Astrocyte of the cerebellum (primary cell): ENCODE measurements at regions not wholly inside any gene's neighbourhood (a gene's known extent, or its start where the extent isn't known, plus 50 kb on each side); places are given as distances from the start of the nearest gene placed in this dataset.
"Not testable (repeated sequence)": the region's sequence is repeated elsewhere in the genome, so short reads cannot be mapped to it uniquely, and the experiment has no call there.

Experiments
- DNase-seq: peaks from one replicate; pipeline ENCODE4 v3.0.0-alpha.2; 2011; ENCODE audit warnings: low read depth
- H3K4me3 ChIP-seq: 2 replicates; pipeline ENCODE4 v1.5.1; 2011; ENCODE audit warnings: mild to moderate bottlenecking, low read depth, low read length, moderate library complexity
- in situ Hi-C: cut with HindIII; loops from 2 replicates; pipeline ENCODE4 v1.10.0; 2017; ENCODE audit warnings: low sequenced_read_pairs
- TF ChIP-seq, protein P1 (sequence below): IDR thresholded peaks from 2 replicates; pipeline ENCODE4 v1.5.1; 2012; ENCODE audit warnings: low read length, low read depth, moderate library complexity, mild to moderate bottlenecking; ENCODE audit errors: missing control alignments

DNA sequence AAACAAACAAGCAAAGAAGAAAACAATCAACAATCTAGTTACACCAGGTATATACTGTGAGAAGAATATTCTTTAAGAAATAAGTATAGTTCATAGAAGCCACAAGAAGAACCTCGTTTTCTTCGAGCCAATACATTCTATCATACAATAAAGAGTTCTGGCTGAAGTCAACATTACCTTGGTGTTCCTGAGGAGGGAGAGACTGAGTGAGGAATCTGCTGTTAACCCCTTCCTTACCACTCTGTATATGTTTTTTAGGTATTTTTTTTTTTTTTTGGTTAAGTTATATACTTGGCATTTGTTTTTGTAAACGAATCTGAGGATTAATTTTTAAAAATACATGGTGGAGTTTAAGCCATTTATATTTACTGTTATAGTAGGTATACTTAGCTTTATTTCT lies 412.5 kb downstream of the NUP35 start:
- H3K4me3 ChIP-seq: no peak overlapping the region
- TF ChIP-seq, protein P1, sequence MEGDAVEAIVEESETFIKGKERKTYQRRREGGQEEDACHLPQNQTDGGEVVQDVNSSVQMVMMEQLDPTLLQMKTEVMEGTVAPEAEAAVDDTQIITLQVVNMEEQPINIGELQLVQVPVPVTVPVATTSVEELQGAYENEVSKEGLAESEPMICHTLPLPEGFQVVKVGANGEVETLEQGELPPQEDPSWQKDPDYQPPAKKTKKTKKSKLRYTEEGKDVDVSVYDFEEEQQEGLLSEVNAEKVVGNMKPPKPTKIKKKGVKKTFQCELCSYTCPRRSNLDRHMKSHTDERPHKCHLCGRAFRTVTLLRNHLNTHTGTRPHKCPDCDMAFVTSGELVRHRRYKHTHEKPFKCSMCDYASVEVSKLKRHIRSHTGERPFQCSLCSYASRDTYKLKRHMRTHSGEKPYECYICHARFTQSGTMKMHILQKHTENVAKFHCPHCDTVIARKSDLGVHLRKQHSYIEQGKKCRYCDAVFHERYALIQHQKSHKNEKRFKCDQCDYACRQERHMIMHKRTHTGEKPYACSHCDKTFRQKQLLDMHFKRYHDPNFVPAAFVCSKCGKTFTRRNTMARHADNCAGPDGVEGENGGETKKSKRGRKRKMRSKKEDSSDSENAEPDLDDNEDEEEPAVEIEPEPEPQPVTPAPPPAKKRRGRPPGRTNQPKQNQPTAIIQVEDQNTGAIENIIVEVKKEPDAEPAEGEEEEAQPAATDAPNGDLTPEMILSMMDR: no peak
- no peak for DNase-seq
- in situ Hi-C loops: no loop called here

DNA sequence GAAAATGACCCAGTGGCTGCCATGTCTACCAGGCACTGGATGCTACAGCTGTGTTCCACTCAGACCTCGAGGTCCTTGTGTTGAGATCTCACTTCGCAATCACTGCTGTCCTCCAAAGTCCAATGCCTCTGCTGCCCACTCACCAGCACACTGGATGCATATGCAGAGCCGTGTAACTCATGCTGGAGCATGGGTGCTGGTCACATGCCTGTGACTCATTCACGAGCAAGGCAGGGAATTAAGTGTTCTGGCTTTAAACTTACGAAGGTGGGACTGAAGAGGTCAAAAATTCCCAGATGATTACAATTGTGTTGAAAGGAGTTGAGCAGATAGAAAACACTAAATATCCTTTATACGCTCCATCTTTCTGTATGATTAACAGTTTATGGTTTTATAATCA lies 417.5 kb downstream of the NUP35 start:
- H3K4me3 ChIP-seq: no peak overlapping the region
- no peak for DNase-seq
- TF ChIP-seq, protein P1: no peak
- in situ Hi-C loops: no loop called here

DNA sequence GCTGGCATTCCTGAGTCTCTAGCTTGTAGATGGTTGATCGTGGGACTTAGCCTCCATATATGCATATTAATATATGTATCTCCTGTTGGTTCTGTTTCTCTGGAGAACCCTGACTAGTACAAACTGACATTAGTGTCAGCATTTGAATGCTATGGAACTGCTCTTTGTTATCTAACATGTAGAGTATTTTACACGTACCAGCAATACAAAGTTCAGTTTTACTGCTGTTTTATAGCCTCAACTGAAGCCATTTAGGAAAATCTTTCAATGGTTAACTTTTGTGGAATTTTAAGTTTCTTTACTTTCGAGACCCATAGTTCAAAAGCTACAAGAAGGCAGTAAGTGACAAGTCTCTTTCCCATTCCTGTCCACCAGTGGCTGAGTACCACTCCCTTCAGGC lies 418.4 kb downstream of the NUP35 start:
- H3K4me3 ChIP-seq: no peak overlapping the region
- in situ Hi-C loops: no loop called here
- TF ChIP-seq, protein P1: no peak
- DNase-seq: no peak

DNA sequence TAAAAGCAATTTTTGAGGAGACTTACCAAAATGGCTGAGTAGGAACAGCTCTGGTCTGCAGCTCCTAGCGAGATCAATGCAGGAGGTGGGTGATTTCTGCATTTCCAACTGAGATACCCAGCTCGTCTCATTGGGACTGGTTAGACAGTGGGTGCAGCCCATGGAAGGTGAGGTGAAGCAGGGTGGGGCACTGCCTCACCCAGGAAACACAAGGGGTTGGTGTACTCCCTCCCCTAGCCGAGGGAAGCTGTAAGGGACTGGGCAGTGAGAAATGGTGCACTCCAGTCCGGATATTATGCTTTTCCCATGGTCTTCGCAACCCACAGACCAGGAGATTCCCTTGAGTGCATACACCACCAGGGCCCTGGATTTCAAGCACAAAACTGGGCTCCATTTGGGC lies 419.0 kb downstream of the NUP35 start:
- in situ Hi-C loops: no loop called here
- H3K4me3 ChIP-seq: no peak overlapping the region
- TF ChIP-seq, protein P1: no peak
- no peak for DNase-seq

DNA sequence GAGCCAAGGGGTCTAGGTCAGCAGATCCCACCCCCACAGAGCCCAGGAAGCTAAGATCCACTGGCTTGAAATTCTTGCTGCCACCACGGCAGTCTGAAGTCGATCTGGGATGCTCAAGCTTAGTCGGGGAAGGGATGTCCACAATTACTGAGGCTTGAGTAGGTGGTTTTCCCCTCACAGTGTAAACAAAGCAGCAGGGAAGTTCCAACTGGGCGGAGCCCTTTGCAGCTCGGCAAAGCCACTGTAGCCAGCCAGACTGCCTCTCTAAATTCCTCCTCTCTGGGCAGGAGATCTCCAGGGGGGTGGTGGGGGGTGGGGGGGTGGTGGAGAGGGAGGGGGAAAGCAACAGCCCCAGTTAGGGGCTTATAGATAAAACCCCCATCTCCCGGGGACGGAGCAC lies 419.5 kb downstream of the NUP35 start:
- no peak overlapping the region for H3K4me3 ChIP-seq
- TF ChIP-seq, protein P1: no peak
- DNase-seq: no peak
- in situ Hi-C loops: no loop called here

DNA sequence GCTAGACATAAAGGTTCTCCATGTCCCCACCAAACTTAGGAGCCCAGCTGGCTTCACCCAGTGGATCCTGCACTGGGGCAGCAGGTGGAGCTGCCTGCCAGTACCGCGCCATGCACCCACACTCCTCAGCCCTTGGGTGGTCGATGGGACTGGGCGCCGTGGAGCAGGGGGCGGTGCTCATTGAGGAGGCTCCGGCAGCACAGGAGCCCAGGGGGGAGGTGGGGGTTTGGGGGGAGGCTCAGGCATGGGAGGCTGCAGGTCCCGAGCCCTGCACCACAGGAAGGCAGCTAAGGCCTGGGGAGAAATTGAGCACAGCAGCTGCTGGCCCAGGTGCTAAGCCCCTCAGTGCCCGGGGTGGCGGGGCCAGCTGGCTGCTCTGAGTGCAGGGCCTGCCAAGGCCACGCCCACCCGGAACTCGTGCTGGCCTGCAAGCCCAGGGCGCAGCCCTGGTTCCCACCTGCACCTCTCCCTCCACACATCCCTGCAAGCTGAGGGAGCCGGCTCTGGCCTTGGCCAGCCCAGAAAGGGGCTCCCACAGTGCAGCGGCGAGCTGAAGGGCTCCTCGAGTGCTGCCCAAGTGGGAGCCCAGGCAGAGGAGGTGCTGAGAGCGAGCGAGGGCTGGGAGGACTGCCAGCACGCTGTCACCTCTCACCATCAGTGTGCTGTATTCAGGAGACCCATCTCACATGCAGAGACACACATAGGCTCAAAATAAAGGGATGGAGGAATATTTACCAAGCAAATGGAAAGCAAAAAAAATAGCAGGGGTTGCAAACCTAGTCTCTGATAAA lies 422.5 kb downstream of the NUP35 start:
- DNase-seq, in situ Hi-C loops, H3K4me3 ChIP-seq: not testable (repeated sequence)

DNA sequence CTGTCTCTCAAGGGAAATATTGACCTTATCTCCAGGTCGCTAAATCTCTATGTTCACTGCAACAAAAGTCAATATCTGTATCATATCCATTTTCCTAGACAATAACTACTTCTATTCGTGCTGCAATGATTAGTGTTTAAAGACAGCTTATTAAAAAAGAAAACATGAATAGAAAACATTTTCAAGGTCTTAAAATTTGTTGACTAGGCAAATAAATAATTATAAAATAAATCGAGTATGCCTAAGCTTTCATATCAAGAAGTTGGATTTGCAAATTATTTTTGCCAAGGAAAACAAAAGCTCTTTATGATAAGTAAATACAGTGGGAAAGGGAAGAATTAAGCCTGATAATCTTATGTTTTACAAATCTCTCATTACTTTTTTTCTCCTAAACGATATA lies 428.5 kb downstream of the NUP35 start:
- in situ Hi-C loops: no loop called here
- no peak for DNase-seq
- no peak overlapping the region for H3K4me3 ChIP-seq
- TF ChIP-seq, protein P1: no peak
